B cell (primary cell): ENCODE measurements at regions not wholly inside any gene's neighbourhood (a gene's known extent, or its start where the extent isn't known, plus 50 kb on each side); places are given as distances from the start of the nearest gene placed in this dataset.

ENCODE experiments used
- ATAC-seq: fragments of 200-7000 bp; cut with Tn5 transposase; one replicate; pipeline ENCODE4 v1.10.0; 2021; ENCODE audit warnings: low read depth, mild to moderate bottlenecking, moderate number of reproducible peaks, moderate library complexity
- CTCF ChIA-PET: fragments of 350-600 bp; sonication (Branson Sonifier 250); formaldehyde crosslinking; loops from one replicate; lab custom pipeline; 2021; ENCODE audit warnings: antibody characterized with exemption, inconsistent platforms; lab: Charles Lee
- POLR2A ChIA-PET: fragments of 350-600 bp; sonication (Branson Sonifier 250); formaldehyde crosslinking; loops from one replicate; lab custom pipeline; 2021; ENCODE audit warnings: antibody characterized with exemption; lab: Charles Lee
- DNase-seq: peaks from one replicate; pipeline ENCODE4 v3.0.0; 2013
- H2AFZ ChIP-seq: 2 replicates; pipeline ENCODE4 v1.6.1; 2012; ENCODE audit warnings: mild to moderate bottlenecking, low read depth, low read length; ENCODE audit not compliant: insufficient read depth, poor library complexity, severe bottlenecking
- H3K27ac ChIP-seq, 2 donors: 1 replicate in 1 of 2; 2 replicates in 1 of 2; pipeline ENCODE4 v1.5.1; 2012 to 2013; ENCODE audit warnings: low read length in 2 of 2, mild to moderate bottlenecking in 2 of 2, moderate library complexity in 1 of 2
- H3K27me3 ChIP-seq, 4 experiments: fragments of 200-600 bp in 1 of 4; sonication (generic) in 1 of 4; replicated peaks in 1 of 4; 1 replicate in 2 of 4; 2 replicates in 2 of 4; pipeline versions ENCODE4 v1.6.1 to v1.7.0; 2013 to 2016; ENCODE audit warnings: low read length in 3 of 4, mild to moderate bottlenecking in 2 of 4, mixed read lengths in 1 of 4, moderate library complexity in 1 of 4; ENCODE audit not compliant: insufficient read depth in 4 of 4, control insufficient read depth in 3 of 4; ENCODE audit errors: control extremely low read depth in 1 of 4
- H3K36me3 ChIP-seq, 2 experiments: replicated peaks in 1 of 2; 1 replicate in 1 of 2; 2 replicates in 1 of 2; pipeline versions ENCODE4 v1.6.1 to v1.7.1; 2013; ENCODE audit warnings: low read length in 1 of 2; ENCODE audit not compliant: insufficient read depth in 2 of 2, control insufficient read depth in 1 of 2; ENCODE audit errors: control extremely low read depth in 1 of 2, extremely low read depth in 1 of 2
- H3K4me1 ChIP-seq, 2 donors: fragments of 200-600 bp in 1 of 2; sonication (generic) in 1 of 2; 1 replicate in 1 of 2; 2 replicates in 1 of 2; pipeline versions ENCODE4 v1.5.1 to v1.6.1; 2013 to 2017; ENCODE audit warnings: low read length in 2 of 2; ENCODE audit not compliant: control insufficient read depth in 2 of 2, insufficient read depth in 2 of 2
- H3K4me2 ChIP-seq: replicated peaks from 2 replicates; pipeline ENCODE3; 2012; ENCODE audit warnings: mild to moderate bottlenecking, low read depth, low read length; ENCODE audit not compliant: poor library complexity, severe bottlenecking
- H3K4me3 ChIP-seq, 5 experiments: fragments of 200-600 bp in 1 of 5; sonication (generic) in 1 of 5; 1 replicate in 3 of 5; 2 replicates in 2 of 5; pipeline versions ENCODE4 v1.5.1 to v1.7.0; 2011 to 2016; ENCODE audit warnings: low read length in 4 of 5, mild to moderate bottlenecking in 4 of 5, low read depth in 2 of 5, control low read depth in 1 of 5, moderate library complexity in 1 of 5; ENCODE audit not compliant: insufficient read depth in 1 of 5; ENCODE audit errors: control extremely low read depth in 1 of 5, extremely low read depth in 1 of 5
- H3K79me2 ChIP-seq: fragments of 200-600 bp; sonication (generic); one replicate; pipeline ENCODE4 v1.6.0; 2016; ENCODE audit warnings: low read length; ENCODE audit not compliant: control insufficient read depth, insufficient read depth
- H3K9ac ChIP-seq: fragments of 200-600 bp; sonication (generic); 2 replicates; pipeline ENCODE4 v1.6.1; 2017; ENCODE audit warnings: mild to moderate bottlenecking, low read length, moderate library complexity
- H3K9me3 ChIP-seq, 3 donors: one replicate each; pipeline versions ENCODE4 v1.6.1 to v1.7.1; 2013; ENCODE audit warnings: low read length in 2 of 3; ENCODE audit not compliant: control insufficient read depth in 2 of 3, insufficient read depth in 1 of 3; ENCODE audit errors: control extremely low read depth in 1 of 3
- H4K20me1 ChIP-seq: 2 replicates; pipeline ENCODE4 v1.6.0; 2012; ENCODE audit warnings: mild to moderate bottlenecking, low read length; ENCODE audit not compliant: insufficient read depth, control insufficient read depth, poor library complexity, severe bottlenecking
- H3K27ac Mint-ChIP-seq: one replicate; pipeline ENCODE4 v1.8.0; 2021; ENCODE audit warnings: mixed read lengths
- H3K27me3 Mint-ChIP-seq: one replicate; pipeline ENCODE4 v1.8.0; 2021; ENCODE audit warnings: mixed read lengths
- H3K4me1 Mint-ChIP-seq: one replicate; pipeline ENCODE4 v1.8.0; 2021; ENCODE audit warnings: mixed read lengths
- H3K4me3 Mint-ChIP-seq: one replicate; pipeline ENCODE4 v1.8.0; 2021; ENCODE audit warnings: mixed read lengths
- H3K9me3 Mint-ChIP-seq: one replicate; pipeline ENCODE4 v1.8.0; 2022; ENCODE audit warnings: mixed read lengths; ENCODE audit not compliant: insufficient read depth
- CTCF ChIP-seq: fragments of 200-600 bp; IDR thresholded peaks from one replicate; pipeline ENCODE4 v1.8.0; 2022; ENCODE audit warnings: antibody characterized with exemption, mild to moderate bottlenecking
- EZH2 ChIP-seq: IDR thresholded peaks from 2 replicates; pipeline ENCODE4 v1.6.1; 2012; ENCODE audit warnings: borderline replicate concordance, low read depth, mild to moderate bottlenecking, moderate library complexity, low read length; ENCODE audit not compliant: insufficient read depth, poor library complexity, severe bottlenecking
- WGBS: methylation state at CpG from one replicate; pipeline ENCODE4 v1.1.5; 2013; ENCODE audit warnings: missing lambda C conversion rate; ENCODE audit not compliant: insufficient coverage; 5-methylcytosine and 5-hydroxymethylcytosine counted together
- intact Hi-C: fragments of 100-400 bp; cut with micrococcal nuclease; formaldehyde crosslinking; loops from one replicate; pipeline ENCODE4 v1.10.0; 2022

- Mint-ChIP-seq H3K27me3 (no peaks in the 10 kb centered on the region), H3K9me3 (no peaks in the 10 kb centered on the region), H3K4me1 (no peaks in the 10 kb centered on the region), H3K27ac (no peak overlapping the region), H3K4me3 (no peak overlapping the region)
- no peak overlapping the region for H3K4me3 ChIP-seq
- no peak overlapping the region for H3K27ac ChIP-seq
- H3K79me2 ChIP-seq = no peaks in the 10 kb centered on the region
- intact Hi-C loops = no loop called here
- DNase-seq = no peak
- no peaks in the 10 kb centered on the region for H3K9me3 ChIP-seq
- no peaks in the 10 kb centered on the region for H4K20me1 ChIP-seq
- H3K27me3 ChIP-seq = no peaks in the 10 kb centered on the region
- ChIA-PET CTCF (no interaction called here), POLR2A (no interaction called here)
- no peak overlapping the region for H2AFZ ChIP-seq
- no peaks in the 10 kb centered on the region for H3K4me1 ChIP-seq
- no peak for TF ChIP-seq CTCF
- no peak for TF ChIP-seq EZH2
- no peak overlapping the region for H3K4me2 ChIP-seq
- no CpG with 5 or more reads among the region's 3 CpGs for WGBS
- no peaks in the 10 kb centered on the region for H3K36me3 ChIP-seq
- no peak overlapping the region for H3K9ac ChIP-seq
- ATAC-seq = no peak
These were observed 229.6 kb upstream of the RBFOX1 start for GRCh38 chr16:7103056-7103455.

GRCh38 chr16:7101054-7101453 lies 231.6 kb upstream of the RBFOX1 start:
- ChIA-PET CTCF (no interaction called here), POLR2A (no interaction called here)
- H3K9me3 ChIP-seq = no peaks in the 10 kb centered on the region
- no peak overlapping the region for H3K4me3 ChIP-seq
- no peaks in the 10 kb centered on the region for H3K4me1 ChIP-seq
- H3K79me2 ChIP-seq = no peaks in the 10 kb centered on the region
- Mint-ChIP-seq H3K27me3 (no peaks in the 10 kb centered on the region), H3K4me3 (no peak overlapping the region), H3K9me3 (no peaks in the 10 kb centered on the region), H3K27ac (no peak overlapping the region), H3K4me1 (no peaks in the 10 kb centered on the region)
- no peak for DNase-seq
- H3K36me3 ChIP-seq = no peaks in the 10 kb centered on the region
- TF ChIP-seq EZH2 = no peak
- TF ChIP-seq CTCF = no peak
- H3K27ac ChIP-seq = no peak overlapping the region
- intact Hi-C loops = no loop called here
- ATAC-seq = no peak
- no peaks in the 10 kb centered on the region for H4K20me1 ChIP-seq
- H3K27me3 ChIP-seq = no peaks in the 10 kb centered on the region
- WGBS = 89% methylated on average over 8 of the region's 8 CpGs
- H3K9ac ChIP-seq = no peak overlapping the region
- H2AFZ ChIP-seq = no peak overlapping the region
- H3K4me2 ChIP-seq = no peak overlapping the region
